ENCODE measurements at regions not wholly inside any gene's neighbourhood (a gene's known extent, or its start where the extent isn't known, plus 50 kb on each side); places are given as distances from the start of the nearest gene placed in this dataset.

DNA sequence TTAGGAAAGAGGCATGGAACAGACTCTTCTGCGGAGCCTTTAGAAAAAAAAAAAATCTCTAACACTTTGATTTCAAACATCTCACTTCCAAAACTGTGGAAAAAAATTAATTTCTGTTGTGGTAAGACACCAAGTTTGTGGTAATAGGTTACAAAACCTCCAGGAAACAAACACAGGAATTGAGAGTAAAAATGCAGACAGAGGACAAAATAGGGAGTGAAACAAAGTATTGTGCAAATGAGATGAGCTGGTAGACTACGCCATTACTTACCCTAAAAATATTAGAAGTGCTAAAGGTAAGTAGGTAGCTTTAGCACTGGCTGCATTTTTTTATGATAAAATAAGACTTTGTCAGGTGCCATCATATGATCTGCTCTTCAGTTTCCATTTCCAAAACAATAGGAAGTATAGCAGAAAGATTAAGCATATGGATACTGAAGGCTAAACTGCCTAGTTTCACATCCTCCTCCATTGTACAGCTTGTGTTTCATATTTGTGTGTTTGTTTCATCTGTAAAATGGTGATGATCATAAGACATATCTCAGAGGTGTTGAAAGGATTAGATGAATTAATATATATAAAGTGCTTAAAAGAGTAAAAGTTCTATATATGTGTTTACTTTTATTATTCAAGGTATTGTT, 309.2 kb downstream of the NR4A2 start:
- no peak for DNase-seq (ENCODE audit: low read depth in 4 of 6, low spot score in 6 of 6)
- H3K4me1 ChIP-seq (ENCODE audit: control insufficient read depth, insufficient read depth, low read length), result no peaks in the 10 kb centered on the region
- no peak overlapping the region for H3K4me3 ChIP-seq (ENCODE audit: low read depth, low read length)
- no peaks in the 10 kb centered on the region for H3K9me3 ChIP-seq (ENCODE audit: control insufficient read depth, insufficient read depth, low read length)
- no peak overlapping the region for H3K27ac ChIP-seq (ENCODE audit: low read depth, low read length)
- WGBS (ENCODE audit: insufficient coverage), result no CpG with 5 or more reads among the region's 2 CpGs
- H3K27me3 ChIP-seq (ENCODE audit: control insufficient read depth, insufficient read depth, low read length), result no peaks in the 10 kb centered on the region
- H3K36me3 ChIP-seq (ENCODE audit: control insufficient read depth, insufficient read depth, low read length), result no peaks in the 10 kb centered on the region

DNA sequence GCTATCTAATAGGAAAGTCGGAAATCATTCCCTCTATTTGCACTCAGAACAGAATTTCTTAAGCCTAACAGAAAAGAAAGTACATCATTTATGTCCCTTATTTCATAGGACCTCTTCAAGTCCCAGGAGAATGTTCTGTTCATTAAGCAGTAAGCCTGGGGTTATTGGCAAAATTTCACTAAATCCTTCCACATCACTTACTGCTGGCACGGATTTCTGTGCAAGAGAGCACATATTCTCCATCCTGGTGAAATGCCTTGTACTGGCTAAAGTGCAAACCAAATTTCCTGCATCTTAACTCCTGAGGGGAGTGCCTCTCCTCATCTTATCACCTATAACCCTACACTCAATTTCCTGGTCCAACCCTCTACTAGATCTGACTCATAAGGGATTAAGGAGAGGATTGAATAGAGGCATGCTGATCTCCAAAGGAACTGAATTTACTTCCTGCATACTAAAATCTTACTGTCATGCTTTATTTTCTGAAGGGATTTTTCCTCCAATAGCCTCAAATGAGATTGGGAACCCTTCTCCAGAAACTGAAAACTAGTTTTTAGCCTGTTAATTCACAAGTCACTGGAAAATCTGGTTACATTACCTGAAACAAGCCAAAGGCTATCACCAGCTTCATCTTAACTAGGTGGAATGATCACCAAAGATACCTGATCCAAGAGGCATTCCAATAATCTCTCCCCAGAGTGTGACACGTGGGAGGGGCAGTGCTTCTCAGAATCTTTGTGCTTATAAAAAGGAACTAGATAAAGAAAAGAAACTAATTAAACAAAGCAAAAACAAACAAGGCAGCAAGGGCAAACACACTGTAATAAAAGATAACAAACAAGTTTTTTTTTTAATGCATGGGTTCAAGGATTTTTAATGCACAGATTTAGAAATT, 311.1 kb downstream of the NR4A2 start:
- H3K27ac ChIP-seq (ENCODE audit: low read depth, low read length), result no peak overlapping the region
- H3K27me3 ChIP-seq (ENCODE audit: control insufficient read depth, insufficient read depth, low read length), result no peaks in the 10 kb centered on the region
- H3K4me1 ChIP-seq (ENCODE audit: control insufficient read depth, insufficient read depth, low read length), result no peaks in the 10 kb centered on the region
- H3K4me3 ChIP-seq (ENCODE audit: low read depth, low read length), result no peak overlapping the region
- 50% methylated on average over 1 of the region's 3 CpGs for WGBS (ENCODE audit: insufficient coverage)
- H3K9me3 ChIP-seq (ENCODE audit: control insufficient read depth, insufficient read depth, low read length), result no peaks in the 10 kb centered on the region
- no peaks in the 10 kb centered on the region for H3K36me3 ChIP-seq (ENCODE audit: control insufficient read depth, insufficient read depth, low read length)
- peak in 1 of 6 donors; percentile 63 for DNase-seq (ENCODE audit: low read depth in 4 of 6, low spot score in 6 of 6)

- no peaks in the 10 kb centered on the region for H3K9me3 ChIP-seq (ENCODE audit: control insufficient read depth, insufficient read depth, low read length)
- no CpG with 5 or more reads among the region's 2 CpGs for WGBS (ENCODE audit: insufficient coverage)
- H3K27ac ChIP-seq (ENCODE audit: low read depth, low read length), result no peak overlapping the region
Measured at GRCh38 chr2:156019341-156019740, 313.2 kb downstream of the NR4A2 start.

DNA sequence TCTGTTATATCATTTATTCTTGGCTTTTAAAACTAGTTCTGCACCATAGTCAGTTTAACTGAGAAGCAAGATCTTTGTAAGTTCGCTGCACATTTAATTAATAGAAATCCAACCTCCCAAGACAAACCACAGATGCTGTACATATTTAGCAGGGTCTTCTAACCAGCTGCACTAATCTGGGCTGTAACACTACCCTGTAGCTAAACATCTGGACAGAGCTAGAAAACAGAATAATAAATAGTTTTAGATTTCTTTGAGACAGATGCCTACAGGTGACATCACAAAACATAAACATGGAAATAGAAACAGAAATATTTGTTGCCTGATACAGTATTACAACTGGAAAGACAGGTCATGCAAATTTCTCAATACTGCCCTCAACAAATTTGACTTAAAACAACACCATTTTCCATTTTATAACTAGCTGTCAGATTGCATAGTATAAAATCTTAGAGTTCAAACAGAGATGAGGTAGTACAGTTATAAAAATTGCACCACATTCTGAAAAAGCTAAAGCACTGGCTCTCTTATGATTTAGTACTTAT, 315.1 kb downstream of the NR4A2 start:
- H3K36me3 ChIP-seq (ENCODE audit: control insufficient read depth, insufficient read depth, low read length), result no peaks in the 10 kb centered on the region
- H3K4me1 ChIP-seq (ENCODE audit: control insufficient read depth, insufficient read depth, low read length), result no peaks in the 10 kb centered on the region
- no peaks in the 10 kb centered on the region for H3K9me3 ChIP-seq (ENCODE audit: control insufficient read depth, insufficient read depth, low read length)
- H3K27me3 ChIP-seq (ENCODE audit: control insufficient read depth, insufficient read depth, low read length), result no peaks in the 10 kb centered on the region
- DNase-seq (ENCODE audit: low read depth in 4 of 6, low spot score in 6 of 6), result no peak
- no peak overlapping the region for H3K4me3 ChIP-seq (ENCODE audit: low read depth, low read length)
- H3K27ac ChIP-seq (ENCODE audit: low read depth, low read length), result no peak overlapping the region
- no CpG with 5 or more reads among the region's 1 CpG for WGBS (ENCODE audit: insufficient coverage)

More at GRCh38 chr2:156019341-156019740, 313.2 kb downstream of the NR4A2 start:
- Histone ChIP-seq H3K4me1 (ENCODE audit: control insufficient read depth, insufficient read depth, low read length) (no peaks in the 10 kb centered on the region), H3K36me3 (ENCODE audit: control insufficient read depth, insufficient read depth, low read length) (no peaks in the 10 kb centered on the region), H3K4me3 (ENCODE audit: low read depth, low read length) (no peak overlapping the region), H3K27me3 (ENCODE audit: control insufficient read depth, insufficient read depth, low read length) (no peaks in the 10 kb centered on the region)
- DNase-seq (ENCODE audit: low read depth in 4 of 6, low spot score in 6 of 6), result no peak

DNA sequence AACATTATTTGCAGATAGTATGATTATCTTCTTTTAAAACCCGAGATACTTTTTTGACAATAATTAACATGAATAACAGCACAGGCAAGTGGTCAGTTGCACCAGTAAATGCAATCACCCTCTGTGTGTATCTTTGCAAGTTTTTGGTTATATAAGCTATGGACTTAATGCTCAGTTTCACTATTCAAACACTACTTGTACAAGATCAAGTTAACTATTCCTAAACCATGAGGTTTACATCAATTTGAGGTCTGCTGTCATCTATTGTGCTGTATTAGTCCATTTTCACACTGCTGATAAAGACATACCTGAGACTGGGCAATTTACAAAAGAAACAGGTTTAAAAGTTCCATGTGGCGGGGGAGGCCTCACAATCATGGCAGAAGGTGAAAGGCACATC, 323.2 kb downstream of the NR4A2 start:
- Histone ChIP-seq H3K27me3 (ENCODE audit: control insufficient read depth, insufficient read depth, low read length) (no peaks in the 10 kb centered on the region), H3K27ac (ENCODE audit: low read depth, low read length) (no peak overlapping the region), H3K4me1 (ENCODE audit: control insufficient read depth, insufficient read depth, low read length) (no peaks in the 10 kb centered on the region), H3K4me3 (ENCODE audit: low read depth, low read length) (no peak overlapping the region), H3K36me3 (ENCODE audit: control insufficient read depth, insufficient read depth, low read length) (no peaks in the 10 kb centered on the region), H3K9me3 (ENCODE audit: control insufficient read depth, insufficient read depth, low read length) (no peaks in the 10 kb centered on the region)
- 100% methylated on average over 1 of the region's 2 CpGs for WGBS (ENCODE audit: insufficient coverage)
- no peak for DNase-seq (ENCODE audit: low read depth in 4 of 6, low spot score in 6 of 6)

DNA sequence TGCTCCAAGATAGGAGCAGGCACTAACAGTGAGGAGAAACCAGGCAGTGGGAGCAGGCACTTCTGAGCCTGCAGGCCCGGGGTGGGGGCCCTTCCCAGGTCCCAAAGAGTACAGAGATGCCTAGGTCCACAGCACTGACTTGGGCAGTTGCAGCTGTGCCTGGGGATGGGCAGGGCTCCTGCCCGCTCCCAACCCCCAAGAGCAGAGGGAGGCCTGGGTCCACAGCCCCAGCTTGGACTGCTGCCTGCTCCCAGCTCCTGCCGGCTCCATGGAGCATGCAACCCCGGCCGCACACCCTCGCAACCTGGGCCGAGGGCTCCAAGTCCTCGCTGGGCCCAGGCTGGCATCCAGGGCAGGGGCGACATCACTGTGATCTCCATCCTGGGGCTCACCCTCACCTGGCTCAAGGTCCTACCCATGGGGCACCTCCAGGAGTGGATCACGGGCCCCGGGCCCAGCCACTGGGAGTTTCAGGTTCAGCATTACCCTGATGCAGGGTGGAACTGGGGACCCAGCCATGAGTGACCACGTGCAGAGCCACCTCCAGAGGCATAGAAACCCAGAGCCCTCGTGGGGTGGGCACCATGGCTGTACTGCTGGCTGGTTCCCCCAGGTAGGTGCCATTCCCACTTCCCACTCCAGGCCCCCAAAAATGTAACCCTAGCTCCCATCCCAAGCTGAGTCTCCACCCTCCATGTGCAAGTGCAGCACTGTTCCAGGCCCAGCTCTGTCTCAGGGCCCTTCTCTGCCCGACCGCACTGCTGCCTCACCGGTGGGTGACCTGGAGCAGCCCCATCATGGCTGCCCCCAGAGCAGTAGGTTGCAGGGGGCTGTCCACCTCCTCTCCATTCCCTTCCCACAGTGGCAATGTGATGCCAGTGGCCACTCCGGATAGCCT, 325.6 kb downstream of the NR4A2 start:
- H3K4me3 ChIP-seq (ENCODE audit: low read depth, low read length), result no peak overlapping the region
- WGBS (ENCODE audit: insufficient coverage), result 94% methylated on average over 16 of the region's 17 CpGs
- H3K4me1 ChIP-seq (ENCODE audit: control insufficient read depth, insufficient read depth, low read length), result no peaks in the 10 kb centered on the region
- no peak overlapping the region for H3K27ac ChIP-seq (ENCODE audit: low read depth, low read length)
- no peak for DNase-seq (ENCODE audit: low read depth in 4 of 6, low spot score in 6 of 6)
- H3K36me3 ChIP-seq (ENCODE audit: control insufficient read depth, insufficient read depth, low read length), result no peaks in the 10 kb centered on the region
- no peaks in the 10 kb centered on the region for H3K9me3 ChIP-seq (ENCODE audit: control insufficient read depth, insufficient read depth, low read length)
- H3K27me3 ChIP-seq (ENCODE audit: control insufficient read depth, insufficient read depth, low read length), result no peaks in the 10 kb centered on the region

GRCh38 chr2:156005999-156006712, 326.4 kb downstream of the NR4A2 start:
- no peaks in the 10 kb centered on the region for H3K4me1 ChIP-seq (ENCODE audit: control insufficient read depth, insufficient read depth, low read length)
- DNase-seq (ENCODE audit: low read depth in 4 of 6, low spot score in 6 of 6), result no peak
- no peaks in the 10 kb centered on the region for H3K9me3 ChIP-seq (ENCODE audit: control insufficient read depth, insufficient read depth, low read length)
- no peaks in the 10 kb centered on the region for H3K36me3 ChIP-seq (ENCODE audit: control insufficient read depth, insufficient read depth, low read length)
- H3K27ac ChIP-seq (ENCODE audit: low read depth, low read length), result no peak overlapping the region
- no peaks in the 10 kb centered on the region for H3K27me3 ChIP-seq (ENCODE audit: control insufficient read depth, insufficient read depth, low read length)
- H3K4me3 ChIP-seq (ENCODE audit: low read depth, low read length), result no peak overlapping the region
- 98% methylated on average over 3 of the region's 3 CpGs for WGBS (ENCODE audit: insufficient coverage)

GRCh38 chr2:156005531-156005930, 327.0 kb downstream of the NR4A2 start:
- Histone ChIP-seq H3K4me3 (ENCODE audit: low read depth, low read length) (no peak overlapping the region), H3K27me3 (ENCODE audit: control insufficient read depth, insufficient read depth, low read length) (no peaks in the 10 kb centered on the region), H3K36me3 (ENCODE audit: control insufficient read depth, insufficient read depth, low read length) (no peaks in the 10 kb centered on the region), H3K4me1 (ENCODE audit: control insufficient read depth, insufficient read depth, low read length) (no peaks in the 10 kb centered on the region), H3K9me3 (ENCODE audit: control insufficient read depth, insufficient read depth, low read length) (no peaks in the 10 kb centered on the region), H3K27ac (ENCODE audit: low read depth, low read length) (no peak overlapping the region)
- no peak for DNase-seq (ENCODE audit: low read depth in 4 of 6, low spot score in 6 of 6)
- 93% methylated on average over 7 of the region's 7 CpGs for WGBS (ENCODE audit: insufficient coverage)

DNA sequence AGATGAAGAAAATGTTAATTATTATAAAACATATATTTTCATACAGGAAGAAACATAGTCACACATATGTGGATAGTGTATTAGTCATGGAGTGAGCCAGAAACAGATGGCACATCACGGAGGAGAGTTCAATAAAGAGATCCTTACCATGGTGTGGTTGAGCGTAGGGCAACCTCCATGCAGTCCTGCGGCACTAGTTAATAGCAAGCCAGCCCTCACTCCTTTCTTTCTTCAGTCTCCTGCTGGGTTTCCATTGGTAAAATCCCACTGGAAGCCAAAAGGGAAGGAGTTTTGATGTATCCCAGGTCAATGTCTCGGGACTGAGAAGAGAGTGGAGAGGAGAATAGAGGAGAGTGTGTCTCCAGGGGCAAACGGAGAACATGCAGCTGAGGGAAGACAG, 328.1 kb downstream of the NR4A2 start:
- no peaks in the 10 kb centered on the region for H3K9me3 ChIP-seq (ENCODE audit: control insufficient read depth, insufficient read depth, low read length)
- no peak for DNase-seq (ENCODE audit: low read depth in 4 of 6, low spot score in 6 of 6)

More for the DNA sequence above, 328.1 kb downstream of the NR4A2 start:
- Histone ChIP-seq H3K27me3 (ENCODE audit: control insufficient read depth, insufficient read depth, low read length) (no peaks in the 10 kb centered on the region), H3K36me3 (ENCODE audit: control insufficient read depth, insufficient read depth, low read length) (no peaks in the 10 kb centered on the region), H3K4me3 (ENCODE audit: low read depth, low read length) (no peak overlapping the region), H3K4me1 (ENCODE audit: control insufficient read depth, insufficient read depth, low read length) (no peaks in the 10 kb centered on the region), H3K27ac (ENCODE audit: low read depth, low read length) (no peak overlapping the region)
- WGBS (ENCODE audit: insufficient coverage), result 52% methylated on average over 3 of the region's 5 CpGs
